WERI-Rb-1 (cell line): ENCODE measurements at regions not wholly inside any gene's neighbourhood (a gene's known extent, or its start where the extent isn't known, plus 50 kb on each side); places are given as distances from the start of the nearest gene placed in this dataset.
"Not testable (repeated sequence)": the region's sequence is repeated elsewhere in the genome, so short reads cannot be mapped to it uniquely, and the experiment has no call there.

Experiments used
- DNase-seq: peaks from one replicate; pipeline ENCODE4 v3.0.0-alpha.2; 2020
- H3K27ac ChIP-seq: fragments of 250-450 bp; sonication (Bioruptor Pico); 2 replicates; pipeline ENCODE4 v1.5.1; 2020; ENCODE audit warnings: mild to moderate bottlenecking, moderate library complexity
- H3K27me3 ChIP-seq: fragments of 250-450 bp; sonication (Bioruptor Pico); 2 replicates; pipeline ENCODE4 v1.5.1; 2021; ENCODE audit warnings: mild to moderate bottlenecking, low read depth, moderate library complexity; ENCODE audit not compliant: insufficient read depth, severe bottlenecking
- H3K36me3 ChIP-seq: fragments of 250-450 bp; sonication (Bioruptor Pico); 2 replicates; pipeline ENCODE4 v1.5.1; 2020; ENCODE audit warnings: mild to moderate bottlenecking, moderate library complexity
- H3K4me3 ChIP-seq: 2 replicates; pipeline ENCODE4 v1.5.1; 2011; ENCODE audit warnings: low read depth, mild to moderate bottlenecking, control low read depth, low read length
- H3K9me3 ChIP-seq: fragments of 250-450 bp; sonication (Bioruptor Pico); 2 replicates; pipeline ENCODE4 v1.5.1; 2021; ENCODE audit warnings: mild to moderate bottlenecking, moderate library complexity; ENCODE audit not compliant: severe bottlenecking
- CTCF ChIP-seq: IDR thresholded peaks from 2 replicates; pipeline ENCODE4 v1.5.1; 2011; ENCODE audit warnings: low read depth, mild to moderate bottlenecking, control low read depth, inconsistent platforms, low read length

GRCh38 chr22:10778296-10778814 lies 4749.6 kb upstream of the OR11H1 start:
- no peaks in the 10 kb centered on the region for H3K36me3 ChIP-seq
- DNase-seq = no peak
- TF ChIP-seq CTCF = no peak
- peaks cover 3% of the 10 kb centered on the region for H3K27me3 ChIP-seq
- H3K4me3 ChIP-seq = no peak overlapping the region
- no peaks in the 10 kb centered on the region for H3K9me3 ChIP-seq
- no peak overlapping the region for H3K27ac ChIP-seq

GRCh38 chr22:10779200-10779599 lies 4748.8 kb upstream of the OR11H1 start:
- not testable (repeated sequence) for H3K4me3 ChIP-seq, H3K27ac ChIP-seq, DNase-seq, H3K9me3 ChIP-seq, H3K36me3 ChIP-seq, H3K27me3 ChIP-seq

- DNase-seq = no peak
- Histone ChIP-seq H3K36me3 (no peaks in the 10 kb centered on the region), H3K27ac (no peak overlapping the region), H3K27me3 (peaks cover 3% of the 10 kb centered on the region), H3K9me3 (no peaks in the 10 kb centered on the region), H3K4me3 (no peak overlapping the region)
- no peak for TF ChIP-seq CTCF
These were observed 4747.7 kb upstream of the OR11H1 start for GRCh38 chr22:10780281-10780680.

- H3K36me3 ChIP-seq = no peaks in the 10 kb centered on the region
- no peak overlapping the region for H3K4me3 ChIP-seq
- TF ChIP-seq CTCF = no peak
- H3K27me3 ChIP-seq = peaks cover 3% of the 10 kb centered on the region
- H3K9me3 ChIP-seq = no peaks in the 10 kb centered on the region
- no peak for DNase-seq
- no peak overlapping the region for H3K27ac ChIP-seq
These were observed 4746.2 kb upstream of the OR11H1 start for GRCh38 chr22:10781571-10782403.
